GM18508 (cell line): ENCODE measurements at regions not wholly inside any gene's neighbourhood (a gene's known extent, or its start where the extent isn't known, plus 50 kb on each side); places are given as distances from the start of the nearest gene placed in this dataset.
"Not testable (repeated sequence)": the region's sequence is repeated elsewhere in the genome, so short reads cannot be mapped to it uniquely, and the experiment has no call there.

Experiments
- ATAC-seq: cut with Tn5 transposase; IDR thresholded peaks from one replicate; pipeline ENCODE4 v1.9.1; 2021; ENCODE audit warnings: moderate number of reproducible peaks; ENCODE audit not compliant: insufficient read depth, unreplicated experiment

DNA sequence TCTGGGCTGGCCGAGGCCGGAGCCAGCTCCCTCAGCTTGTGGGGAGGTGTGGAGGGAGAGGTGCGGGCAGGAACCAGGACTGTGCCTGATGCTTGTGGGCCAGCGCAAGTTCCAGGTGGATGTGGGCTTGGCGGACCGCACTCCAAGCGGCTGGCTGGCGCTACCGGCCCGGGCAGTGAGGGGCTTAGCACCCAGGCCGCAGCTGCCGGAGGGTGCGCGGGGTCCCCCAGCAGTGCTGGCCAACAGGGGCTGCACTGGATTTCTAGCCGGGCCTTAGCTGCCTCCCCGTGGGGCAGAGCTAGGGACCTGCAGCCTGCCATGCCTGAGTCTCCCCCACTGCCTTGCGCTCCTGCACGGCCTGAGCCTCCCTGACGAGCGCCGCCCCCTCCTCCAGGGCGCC lies 242.8 kb downstream of the CCSER2 start:
- no peak for ATAC-seq

DNA sequence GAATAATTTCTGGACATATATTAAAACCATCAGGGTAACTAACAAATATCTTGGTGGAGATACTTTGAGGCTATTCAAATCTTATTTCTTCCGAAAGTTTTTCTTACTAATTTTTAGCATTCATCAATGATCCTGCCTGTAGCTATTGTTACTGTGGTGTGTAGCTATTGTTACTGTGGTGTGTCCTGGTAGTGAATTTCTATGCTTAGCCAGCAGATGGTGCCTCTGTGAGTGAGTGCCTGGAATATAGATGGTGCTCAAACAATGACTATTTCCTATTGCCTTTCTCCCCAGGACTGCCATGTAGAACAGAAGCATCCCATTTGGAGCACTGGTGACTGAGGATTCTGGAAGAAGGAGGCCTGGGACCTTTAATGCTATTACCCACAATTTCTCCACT lies 245.7 kb downstream of the CCSER2 start:
- no peak for ATAC-seq

DNA sequence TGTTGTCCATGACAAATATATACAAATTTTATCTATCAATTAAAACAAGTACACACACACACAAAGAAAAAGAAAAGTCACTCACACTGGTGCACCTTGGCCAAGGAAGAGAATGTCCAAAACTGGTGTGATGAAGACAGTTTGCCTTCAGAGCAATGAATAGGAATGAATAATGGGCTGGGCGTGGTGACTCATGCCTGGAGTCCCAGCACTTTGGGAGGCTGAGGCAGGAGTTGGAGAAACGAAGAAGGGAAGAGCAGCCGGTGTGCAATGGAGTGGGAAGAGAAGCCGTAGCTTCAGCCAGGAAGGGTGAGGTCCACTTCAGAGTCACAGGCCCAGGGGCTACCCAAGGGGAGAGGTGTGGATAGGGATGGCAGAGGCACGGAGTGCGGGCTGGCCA lies 253.6 kb downstream of the CCSER2 start:
- ATAC-seq: no peak

DNA sequence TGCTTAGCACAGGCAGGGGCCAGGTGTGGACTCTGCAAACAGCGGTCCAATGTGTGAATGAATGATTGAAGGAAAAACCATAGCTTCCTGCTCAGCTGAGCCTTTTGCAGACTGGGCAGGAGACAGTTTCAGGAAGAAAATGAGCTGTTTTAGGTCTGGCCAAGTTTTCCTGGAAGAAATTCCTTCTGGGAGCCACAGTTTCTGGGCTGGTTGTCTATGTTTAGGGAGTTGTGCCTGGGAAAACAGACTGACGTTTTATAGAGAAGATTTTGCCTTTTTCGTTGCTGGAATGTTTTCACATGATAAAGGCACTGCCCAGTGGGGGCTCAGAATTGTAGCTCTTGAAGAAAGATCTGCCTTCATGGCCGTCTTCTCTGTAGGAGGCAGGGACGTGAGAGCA lies 255.1 kb downstream of the CCSER2 start:
- no peak for ATAC-seq

DNA sequence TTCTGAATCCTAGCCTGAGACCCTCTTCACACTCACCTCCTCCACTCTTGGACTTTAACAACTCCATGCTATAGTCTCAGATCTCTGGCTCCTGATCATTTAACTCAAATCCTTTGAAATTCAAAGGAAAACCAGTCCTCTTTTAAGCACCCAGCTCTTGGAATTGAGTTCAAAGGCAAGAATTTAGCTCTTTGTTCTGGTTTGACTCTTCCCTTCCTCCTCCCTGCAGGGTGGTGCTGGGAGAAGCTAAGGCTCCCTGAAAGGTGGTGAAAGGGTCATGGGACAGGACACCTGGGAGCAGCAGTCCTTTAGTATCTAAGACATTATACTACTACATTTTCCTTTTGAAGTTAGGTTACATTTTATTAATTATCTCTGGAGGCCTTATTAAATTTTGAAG lies 259.4 kb downstream of the CCSER2 start:
- no peak for ATAC-seq

DNA sequence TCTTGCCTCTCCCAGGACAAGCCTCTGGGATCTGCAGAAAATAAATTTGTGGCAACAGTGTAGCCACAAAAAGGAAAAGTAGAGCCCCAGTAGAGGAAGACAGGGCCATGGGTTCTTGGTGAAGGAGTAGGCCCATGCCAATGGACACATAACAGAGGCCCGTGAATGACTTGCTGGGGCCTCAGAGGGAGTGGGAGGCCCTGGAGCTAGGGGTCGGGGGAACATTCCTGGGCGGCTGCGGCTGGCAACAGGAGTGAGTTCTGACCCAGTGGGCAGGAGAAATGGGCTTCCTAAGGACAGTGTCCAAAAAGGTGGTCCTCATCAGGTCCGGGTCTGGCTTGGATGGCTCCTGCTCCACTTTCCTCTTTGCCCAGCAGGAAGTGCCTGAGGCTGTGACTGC lies 260.0 kb downstream of the CCSER2 start:
- no peak for ATAC-seq

DNA sequence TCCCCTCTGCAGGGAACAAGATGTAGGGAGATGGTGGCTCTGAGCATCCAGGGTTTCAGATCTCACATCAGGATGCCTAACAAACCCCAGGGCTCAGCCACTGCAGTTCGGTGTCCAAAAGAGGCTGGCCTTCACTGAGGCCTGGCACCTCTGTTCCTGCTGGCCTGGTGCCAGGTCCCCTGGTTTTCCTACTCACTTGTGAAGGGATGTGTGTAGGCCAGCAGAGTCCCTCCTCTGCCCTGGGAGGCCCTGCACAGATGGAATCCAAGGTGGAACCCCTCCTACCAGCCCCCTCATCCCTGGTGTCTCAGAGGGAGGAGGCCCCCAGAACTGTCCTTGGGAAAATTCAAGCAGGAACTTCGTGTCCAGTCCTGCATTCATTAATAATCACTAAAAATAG lies 260.6 kb downstream of the CCSER2 start:
- no peak for ATAC-seq

DNA sequence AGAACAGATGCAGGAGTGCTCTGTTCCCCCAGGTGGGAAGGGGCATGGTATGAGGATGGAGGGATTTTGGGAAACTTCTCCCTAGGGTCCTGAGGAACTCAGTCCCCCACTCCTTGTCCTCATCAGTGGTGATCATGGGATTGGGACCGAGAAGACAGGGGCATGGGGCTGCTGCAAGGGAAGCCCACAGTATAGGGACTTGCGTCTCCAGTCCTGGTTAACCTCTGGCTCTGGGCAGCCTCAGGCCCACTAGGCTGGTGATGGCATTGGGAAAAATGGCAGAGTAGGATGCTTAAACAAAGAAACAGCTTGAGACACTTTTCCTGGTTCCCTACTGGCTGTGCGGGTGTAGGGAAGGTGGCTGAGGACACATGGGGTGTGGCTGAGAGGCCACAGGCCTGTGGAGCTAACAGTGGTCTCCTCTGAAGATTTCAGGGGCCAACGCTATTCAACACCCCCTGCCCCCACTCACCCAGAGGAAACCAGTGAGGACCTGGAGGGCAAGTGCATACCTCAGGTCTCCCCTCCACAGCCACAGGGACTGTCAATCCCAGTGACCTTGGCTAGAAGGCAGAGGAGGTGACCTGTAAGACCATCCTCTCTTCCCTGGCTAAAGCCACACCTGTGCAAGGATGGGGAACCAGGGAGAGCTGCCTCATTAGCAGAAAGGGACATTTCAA lies 261.3 kb downstream of the CCSER2 start:
- no peak for ATAC-seq

DNA sequence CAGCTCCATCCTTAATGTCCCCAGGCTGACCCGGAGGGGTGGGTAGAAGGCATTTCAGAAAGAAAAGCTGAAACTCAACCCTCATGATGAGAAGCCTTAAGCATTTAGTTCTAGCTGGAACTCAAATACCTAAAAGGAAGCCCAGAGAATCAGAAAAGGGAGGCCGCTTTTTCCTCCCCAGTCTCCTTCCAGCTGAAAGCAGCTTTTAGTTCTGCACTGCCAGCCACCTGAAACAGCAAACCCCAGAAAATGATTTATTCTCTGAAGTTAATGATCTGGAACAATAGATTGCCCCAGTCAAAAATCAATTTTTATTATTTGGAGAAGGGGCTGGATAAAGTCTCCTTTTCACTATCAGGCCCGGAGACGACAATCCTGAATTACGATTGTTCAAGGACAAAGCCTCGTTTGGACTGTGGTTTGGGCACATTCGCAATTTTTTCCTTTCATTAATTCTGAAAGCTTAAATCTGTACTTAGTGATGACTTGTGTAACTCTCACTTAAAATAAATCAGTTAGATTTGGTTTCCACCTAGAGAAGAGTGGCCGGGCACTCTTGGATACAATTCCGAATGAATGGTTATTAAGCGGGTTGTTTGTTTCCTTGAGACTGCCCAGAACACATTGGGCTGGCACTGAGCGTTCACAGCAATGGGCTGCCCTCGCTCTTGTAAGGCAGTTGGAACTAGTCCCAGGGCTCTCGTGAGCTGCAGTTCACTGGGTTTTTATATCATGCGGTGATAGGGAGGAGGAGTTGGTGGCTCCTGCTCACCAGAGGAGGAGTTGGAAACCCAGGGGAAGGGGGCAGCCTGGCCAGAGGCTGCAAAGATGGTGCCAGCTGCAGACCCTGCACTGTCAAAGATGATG lies 262.2 kb downstream of the CCSER2 start:
- ATAC-seq: no peak

DNA sequence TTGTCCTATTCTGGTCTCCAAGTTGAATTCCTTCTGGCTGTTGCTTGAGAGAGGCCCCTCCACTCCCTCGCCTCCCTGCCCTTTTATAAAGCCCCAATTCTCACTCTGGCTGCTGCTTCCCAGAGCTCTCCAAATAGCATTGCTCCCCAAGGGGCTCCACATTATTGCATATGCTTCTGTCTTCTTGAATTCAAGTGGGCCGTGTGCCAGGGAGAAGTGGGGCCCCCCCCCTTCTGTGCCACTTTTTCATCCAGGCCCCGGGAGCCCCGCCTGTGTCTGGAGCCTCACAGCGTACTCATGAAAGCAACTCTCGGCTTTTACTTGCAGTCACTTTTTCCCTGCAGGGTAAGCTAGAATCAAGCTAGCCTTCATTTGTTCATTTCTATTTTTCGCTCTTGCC lies 265.1 kb downstream of the CCSER2 start:
- ATAC-seq: no peak

DNA sequence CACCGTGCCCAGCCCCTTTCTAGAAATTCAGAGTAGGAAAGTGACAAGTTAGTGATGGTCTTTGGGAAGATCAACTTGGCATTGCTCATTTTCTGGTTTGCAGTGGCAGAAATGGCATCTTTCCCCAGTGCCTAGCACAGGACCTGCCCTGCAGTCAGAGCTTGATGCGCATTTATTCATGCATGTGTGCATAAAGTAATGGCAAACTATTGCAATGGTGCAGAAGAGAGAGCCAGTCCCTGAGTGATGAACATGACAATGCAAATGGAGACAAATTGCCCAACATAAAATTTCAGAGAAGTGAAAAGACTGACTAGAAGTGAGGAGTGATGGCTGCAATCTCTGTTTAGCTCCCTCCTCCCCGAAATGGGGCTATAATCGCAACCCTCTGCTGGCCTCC lies 268.2 kb downstream of the CCSER2 start:
- ATAC-seq: no peak

DNA sequence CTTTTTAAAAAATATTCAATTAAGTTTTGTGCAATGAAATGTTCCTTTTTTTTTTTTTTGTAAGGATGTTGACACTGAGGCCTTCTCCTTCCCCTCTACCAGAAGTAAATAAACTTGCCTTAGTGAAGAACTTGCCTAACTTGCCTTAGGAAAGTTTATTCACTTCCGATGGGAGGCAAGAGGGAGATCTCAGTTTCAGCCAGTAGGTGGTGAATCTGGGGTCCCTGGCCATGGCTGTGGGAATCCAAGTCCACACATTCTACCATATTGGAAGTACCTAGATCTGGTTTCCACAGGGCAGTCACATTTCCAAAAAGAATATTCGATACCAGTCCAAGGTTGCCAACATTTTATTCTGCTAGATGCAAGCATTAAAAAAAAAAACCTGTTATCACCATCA lies 270.9 kb downstream of the CCSER2 start:
- ATAC-seq: no peak

DNA sequence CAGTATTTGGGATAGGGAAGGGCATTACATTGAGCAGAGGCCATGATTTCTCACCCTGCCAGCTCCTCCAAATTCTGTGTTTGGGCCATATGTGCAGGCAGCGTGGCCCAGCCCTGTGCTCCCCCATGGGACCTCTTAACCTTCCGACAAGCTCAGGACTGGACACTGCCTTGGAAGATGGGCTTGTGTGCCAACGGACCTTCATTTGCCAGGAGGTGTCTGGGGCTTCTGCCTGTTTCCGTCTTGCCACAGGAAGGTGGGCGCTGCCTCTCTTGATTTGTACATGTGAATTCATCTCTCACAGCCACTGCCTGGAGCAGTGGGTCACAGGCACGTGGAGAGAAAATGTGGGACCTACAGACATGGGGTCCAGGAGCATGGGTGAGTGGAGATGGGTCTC lies 272.6 kb downstream of the CCSER2 start:
- no peak for ATAC-seq

DNA sequence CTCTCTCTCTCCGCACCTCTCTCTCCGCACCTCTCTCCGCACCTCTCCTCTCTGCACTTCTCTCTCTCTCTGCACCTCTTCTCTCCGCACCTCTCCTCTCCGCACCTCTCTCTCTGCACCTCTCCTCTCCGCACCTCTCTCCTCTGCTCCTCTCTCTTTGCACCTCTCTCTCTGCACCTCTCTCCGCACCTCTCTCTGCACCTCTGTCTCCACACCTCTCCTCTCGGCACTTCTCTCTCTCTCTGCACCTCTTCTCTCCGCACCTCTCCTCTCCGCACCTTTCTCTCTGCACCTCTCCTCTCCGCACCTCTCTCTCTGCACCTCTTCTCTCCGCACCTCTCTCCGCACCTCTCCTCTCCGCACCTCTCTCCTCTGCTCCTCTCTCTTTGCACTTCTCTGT lies 274.2 kb downstream of the CCSER2 start:
- not testable (repeated sequence) for ATAC-seq

DNA sequence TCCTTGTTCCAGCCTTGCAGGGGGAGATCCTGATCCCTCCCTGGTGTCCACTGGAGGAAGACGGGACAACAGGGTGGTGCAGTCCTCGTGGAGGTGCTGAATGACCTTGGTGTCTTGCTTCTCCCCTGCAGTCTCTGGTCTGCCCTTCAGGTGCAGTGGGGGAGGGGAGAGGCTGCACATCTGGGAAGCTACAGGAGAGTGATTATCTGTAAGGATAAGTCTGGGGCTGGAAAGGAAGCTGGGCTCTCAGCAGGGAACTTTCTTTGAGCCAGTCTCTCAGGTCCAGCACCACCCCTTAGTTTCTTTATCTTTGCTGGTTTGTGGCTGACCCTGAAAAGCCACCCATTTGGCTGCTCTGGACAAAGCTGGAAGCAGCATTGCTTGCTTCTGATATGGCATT lies 275.6 kb downstream of the CCSER2 start:
- ATAC-seq: no peak

DNA sequence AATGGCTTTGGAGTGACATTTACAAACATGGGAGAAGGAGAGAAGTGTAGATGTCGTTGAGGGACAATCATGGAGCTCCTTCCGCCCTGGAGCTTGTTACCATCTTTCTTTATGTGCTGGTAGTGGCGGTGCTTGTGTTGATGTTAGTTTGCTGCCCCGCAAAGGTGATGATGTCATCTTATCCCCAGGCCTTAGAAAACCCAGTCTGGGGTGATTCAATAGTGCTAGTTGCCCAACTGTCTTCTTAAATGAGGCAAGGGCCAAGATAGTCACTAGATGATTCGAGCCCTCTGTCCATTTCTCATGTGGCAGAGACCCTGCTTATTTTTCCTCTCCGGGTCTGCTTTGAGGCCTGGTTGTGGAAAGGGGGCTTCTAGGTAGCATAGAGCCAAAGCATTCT lies 277.4 kb downstream of the CCSER2 start:
- ATAC-seq: no peak

DNA sequence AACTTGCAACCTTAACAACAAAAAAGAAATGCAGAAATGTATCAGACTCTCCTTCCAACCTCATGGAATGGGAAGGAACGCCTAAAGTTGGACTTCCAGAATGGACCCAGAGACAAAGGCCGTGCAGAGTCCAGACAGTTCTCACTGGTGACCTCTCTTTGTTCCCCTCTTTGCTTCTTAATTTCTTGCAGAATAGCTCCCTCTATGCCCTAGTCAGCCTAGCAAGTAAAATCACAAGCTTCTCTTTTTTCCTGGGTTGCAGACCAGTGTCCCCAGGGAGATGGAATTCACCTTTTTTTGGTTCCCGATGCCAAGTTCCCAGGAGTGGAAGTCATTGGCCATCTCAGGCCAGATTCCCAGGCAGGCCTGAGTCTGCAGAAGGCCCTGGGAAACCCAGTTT lies 278.0 kb downstream of the CCSER2 start:
- ATAC-seq: no peak

DNA sequence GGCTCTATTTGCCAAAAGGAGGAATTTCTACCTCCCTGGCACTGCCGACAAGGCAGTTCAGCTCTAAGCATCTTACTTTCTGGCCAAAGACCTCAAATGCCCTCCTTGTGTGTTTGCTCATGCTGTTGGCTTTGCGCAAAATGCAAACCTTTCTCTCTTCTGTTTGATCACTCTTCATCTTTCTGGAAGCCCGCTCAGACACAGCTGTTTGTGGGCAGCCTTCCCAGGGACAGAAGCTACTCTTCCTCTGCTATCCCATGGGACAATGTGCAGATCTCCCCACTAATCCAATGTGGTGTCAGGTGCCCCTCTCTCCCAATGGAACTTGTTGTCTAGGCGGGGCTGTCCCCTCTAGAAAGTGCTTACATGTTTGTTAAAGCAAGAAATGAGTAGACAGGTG lies 278.7 kb downstream of the CCSER2 start:
- ATAC-seq: no peak

DNA sequence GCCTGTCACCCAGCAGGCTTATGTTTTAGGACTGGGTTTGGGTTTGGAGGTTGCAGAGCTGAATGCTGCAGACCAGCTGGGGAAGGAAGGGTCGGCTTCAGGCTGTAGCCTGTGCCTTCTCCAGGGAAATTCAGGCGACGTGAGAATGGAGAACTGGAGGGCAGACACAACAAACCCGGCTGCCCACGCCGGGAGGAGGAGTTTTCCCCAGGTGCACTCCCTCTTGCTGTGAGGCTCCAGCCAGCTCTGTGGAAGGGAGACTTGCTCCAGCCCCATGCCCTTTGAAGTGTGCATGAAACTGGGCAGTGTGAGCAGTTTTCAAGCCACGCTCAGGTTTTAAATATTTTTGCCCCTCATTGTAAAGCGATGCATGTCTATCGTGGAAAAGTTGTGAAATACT lies 279.1 kb downstream of the CCSER2 start:
- no peak for ATAC-seq

DNA sequence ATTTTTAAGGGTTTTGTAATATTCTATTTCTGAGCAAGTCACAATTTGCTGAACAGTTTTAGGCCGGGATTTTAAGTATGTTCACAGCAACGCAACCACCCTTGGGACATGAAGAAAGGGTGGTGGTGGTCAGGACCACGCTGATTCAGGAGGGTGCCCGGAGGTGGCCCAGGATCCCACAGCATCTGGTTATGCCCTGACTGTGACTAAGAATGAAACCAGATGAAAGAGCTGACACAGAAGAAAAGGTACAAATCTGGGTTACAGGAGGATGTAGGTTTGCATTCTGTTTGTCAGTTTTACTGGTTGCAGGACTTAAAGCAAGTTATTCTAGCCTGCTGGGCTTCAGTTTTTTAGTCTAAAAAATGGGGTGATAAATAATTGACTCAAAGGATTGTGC lies 279.7 kb downstream of the CCSER2 start:
- peak; percentile 75 for ATAC-seq

DNA sequence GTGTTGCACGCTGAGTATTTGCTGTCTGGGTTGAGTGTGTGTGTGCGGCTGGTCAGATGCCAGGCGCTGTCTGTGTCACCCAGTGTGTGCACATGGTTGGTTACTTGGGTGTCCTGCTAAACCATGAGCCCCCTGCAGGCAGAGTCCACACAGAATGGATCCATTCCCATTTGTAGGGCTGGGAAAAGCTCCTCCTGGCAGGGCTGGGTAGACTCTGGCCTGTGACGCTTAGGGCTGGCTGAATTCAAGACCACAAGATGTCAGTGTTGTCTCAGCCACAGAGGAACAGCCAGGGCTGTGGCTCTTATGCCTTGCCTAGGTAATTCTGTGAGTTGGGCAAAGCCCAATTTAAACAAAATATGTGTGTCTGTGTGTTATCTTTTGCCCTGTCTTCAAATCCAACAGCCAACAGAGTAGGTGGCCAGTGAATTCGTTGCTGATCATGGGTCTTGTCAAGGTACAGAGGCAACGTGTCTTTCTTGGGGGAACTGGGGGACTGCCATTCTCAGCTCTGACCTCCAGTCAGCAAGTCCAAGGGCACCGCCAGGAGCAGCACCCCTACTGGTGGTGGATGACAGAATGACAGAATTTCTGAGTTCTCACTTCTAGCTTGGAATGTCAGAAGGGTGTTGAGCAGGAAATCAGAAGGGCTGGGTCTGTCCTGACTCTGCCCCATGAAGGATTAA lies 285.1 kb downstream of the CCSER2 start:
- no peak for ATAC-seq
